22Rv1 (cell line): ENCODE measurements at regions not wholly inside any gene's neighbourhood (a gene's known extent, or its start where the extent isn't known, plus 50 kb on each side); places are given as distances from the start of the nearest gene placed in this dataset.

Source experiments
- ZFX ChIP-seq: fragments of 450-650 bp; IDR thresholded peaks from 2 replicates; pipeline ENCODE4 v1.6.1; 2017; ENCODE audit warnings: antibody characterized with exemption, borderline replicate concordance
- TF ChIP-seq, protein P1 (sequence below): fragments of 450-650 bp; IDR thresholded peaks from 2 replicates; pipeline ENCODE4 v1.5.1; 2017; ENCODE audit warnings: mild to moderate bottlenecking

DNA sequence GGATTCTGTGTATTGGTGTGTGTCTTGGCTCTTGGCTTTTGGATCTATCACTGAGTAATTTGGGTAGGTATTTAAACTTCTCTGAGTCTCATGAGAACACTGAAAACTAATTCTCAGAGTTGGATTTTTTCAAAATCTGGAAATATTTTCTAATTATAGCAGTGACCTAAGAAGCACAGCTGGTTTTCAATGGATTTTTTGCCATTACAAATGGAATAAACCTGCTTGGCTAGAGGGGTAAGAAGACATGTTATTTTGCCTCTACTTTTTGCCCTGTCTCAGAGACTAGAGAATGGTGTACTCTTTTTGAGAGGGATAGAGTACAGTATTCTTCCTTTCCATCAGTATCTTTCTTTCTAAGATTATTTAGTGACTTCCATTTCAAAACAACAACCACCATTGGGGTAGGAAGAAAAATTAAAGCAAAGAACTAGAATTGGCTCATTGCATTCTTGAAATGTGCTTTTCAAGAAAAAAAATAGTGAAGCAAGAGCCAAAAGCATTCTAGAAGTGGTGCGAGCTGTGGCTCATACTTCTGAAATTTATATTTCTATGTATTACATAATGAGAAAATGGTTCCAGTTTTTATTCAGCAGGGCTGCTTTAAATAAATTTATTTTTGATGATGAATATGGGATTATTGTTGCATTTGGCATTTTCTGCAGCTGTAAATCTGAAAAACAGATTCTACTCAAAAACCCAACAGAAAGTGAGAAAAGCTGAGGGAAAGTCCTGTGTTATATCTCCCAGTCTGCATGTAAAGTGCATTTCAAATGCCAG lies 850.2 kb upstream of the SLIT2 start:
- TF ChIP-seq, protein P1, sequence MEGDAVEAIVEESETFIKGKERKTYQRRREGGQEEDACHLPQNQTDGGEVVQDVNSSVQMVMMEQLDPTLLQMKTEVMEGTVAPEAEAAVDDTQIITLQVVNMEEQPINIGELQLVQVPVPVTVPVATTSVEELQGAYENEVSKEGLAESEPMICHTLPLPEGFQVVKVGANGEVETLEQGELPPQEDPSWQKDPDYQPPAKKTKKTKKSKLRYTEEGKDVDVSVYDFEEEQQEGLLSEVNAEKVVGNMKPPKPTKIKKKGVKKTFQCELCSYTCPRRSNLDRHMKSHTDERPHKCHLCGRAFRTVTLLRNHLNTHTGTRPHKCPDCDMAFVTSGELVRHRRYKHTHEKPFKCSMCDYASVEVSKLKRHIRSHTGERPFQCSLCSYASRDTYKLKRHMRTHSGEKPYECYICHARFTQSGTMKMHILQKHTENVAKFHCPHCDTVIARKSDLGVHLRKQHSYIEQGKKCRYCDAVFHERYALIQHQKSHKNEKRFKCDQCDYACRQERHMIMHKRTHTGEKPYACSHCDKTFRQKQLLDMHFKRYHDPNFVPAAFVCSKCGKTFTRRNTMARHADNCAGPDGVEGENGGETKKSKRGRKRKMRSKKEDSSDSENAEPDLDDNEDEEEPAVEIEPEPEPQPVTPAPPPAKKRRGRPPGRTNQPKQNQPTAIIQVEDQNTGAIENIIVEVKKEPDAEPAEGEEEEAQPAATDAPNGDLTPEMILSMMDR: no peak
- no peak for TF ChIP-seq ZFX
